Bronchial epithelial cell (primary cell): ENCODE measurements at regions not wholly inside any gene's neighbourhood (a gene's known extent, or its start where the extent isn't known, plus 50 kb on each side); places are given as distances from the start of the nearest gene placed in this dataset.
A peak's percentile ranks its signal among the peaks of the same experiment; 100 is the strongest.

Source experiments
- DNase-seq: peaks from one replicate; pipeline ENCODE4 v3.0.0-alpha.2; 2010; ENCODE audit warnings: low read depth
- FAIRE-seq: peaks from 2 replicates; lab custom pipeline; 2011; peaks lifted over from hg19 to GRCh38; lab: Jason Lieb, UNC
- H3K27me3 ChIP-seq: 2 replicates; pipeline ENCODE4 v1.5.1; 2011; ENCODE audit warnings: low read length; ENCODE audit not compliant: control insufficient read depth, insufficient read depth
- H3K36me3 ChIP-seq: 2 replicates; pipeline ENCODE4 v1.5.1; 2011; ENCODE audit warnings: low read length; ENCODE audit not compliant: control insufficient read depth, insufficient read depth
- H3K4me3 ChIP-seq: 2 replicates; pipeline ENCODE4 v1.5.1; 2011; ENCODE audit warnings: mild to moderate bottlenecking, low read depth, low read length, control low read depth
- TF ChIP-seq, protein P1 (sequence below): IDR thresholded peaks from 2 replicates; pipeline ENCODE4 v1.5.1; 2011; ENCODE audit warnings: mild to moderate bottlenecking, moderate library complexity, low read length, control low read depth, inconsistent platforms; ENCODE audit not compliant: insufficient read depth, severe bottlenecking

DNA sequence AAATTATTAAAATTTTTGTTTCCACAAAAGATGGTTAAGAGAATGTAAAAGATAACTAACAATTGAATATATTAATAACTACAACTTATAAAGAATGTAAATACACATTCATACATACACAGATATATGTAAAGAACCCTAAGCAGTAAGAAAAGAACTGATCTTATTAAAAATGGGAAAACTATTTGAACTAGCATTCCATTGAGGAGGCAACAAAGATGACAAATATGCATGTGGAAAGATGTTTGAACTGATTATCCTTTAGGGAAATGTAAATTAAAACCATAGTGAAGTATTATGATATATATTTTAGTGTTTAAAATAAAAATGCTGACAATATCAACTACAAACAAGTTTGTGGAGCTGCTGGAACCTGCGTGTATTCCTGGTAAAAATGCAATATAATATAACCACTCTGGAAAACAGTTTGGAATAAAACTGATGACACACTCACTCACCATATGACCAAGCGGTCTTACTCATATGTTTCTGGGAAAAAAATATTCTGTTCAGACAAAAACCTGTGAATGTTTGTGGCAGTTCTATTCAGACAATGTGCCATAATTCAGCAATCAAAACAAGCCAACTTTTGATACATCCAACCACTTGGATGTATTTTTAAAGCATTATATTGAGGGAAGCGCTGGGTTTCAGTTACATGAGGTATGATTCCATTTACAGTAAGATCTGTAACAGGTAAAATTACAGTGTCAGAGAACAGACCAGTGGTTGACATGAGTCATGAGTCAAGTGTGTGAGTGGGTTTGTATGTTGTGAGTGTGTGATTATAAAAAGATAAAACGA, 694.4 kb upstream of the SLITRK5 start:
- Histone ChIP-seq H3K4me3 (no peak overlapping the region), H3K27me3 (no peaks in the 10 kb centered on the region), H3K36me3 (no peaks in the 10 kb centered on the region)
- TF ChIP-seq, protein P1, sequence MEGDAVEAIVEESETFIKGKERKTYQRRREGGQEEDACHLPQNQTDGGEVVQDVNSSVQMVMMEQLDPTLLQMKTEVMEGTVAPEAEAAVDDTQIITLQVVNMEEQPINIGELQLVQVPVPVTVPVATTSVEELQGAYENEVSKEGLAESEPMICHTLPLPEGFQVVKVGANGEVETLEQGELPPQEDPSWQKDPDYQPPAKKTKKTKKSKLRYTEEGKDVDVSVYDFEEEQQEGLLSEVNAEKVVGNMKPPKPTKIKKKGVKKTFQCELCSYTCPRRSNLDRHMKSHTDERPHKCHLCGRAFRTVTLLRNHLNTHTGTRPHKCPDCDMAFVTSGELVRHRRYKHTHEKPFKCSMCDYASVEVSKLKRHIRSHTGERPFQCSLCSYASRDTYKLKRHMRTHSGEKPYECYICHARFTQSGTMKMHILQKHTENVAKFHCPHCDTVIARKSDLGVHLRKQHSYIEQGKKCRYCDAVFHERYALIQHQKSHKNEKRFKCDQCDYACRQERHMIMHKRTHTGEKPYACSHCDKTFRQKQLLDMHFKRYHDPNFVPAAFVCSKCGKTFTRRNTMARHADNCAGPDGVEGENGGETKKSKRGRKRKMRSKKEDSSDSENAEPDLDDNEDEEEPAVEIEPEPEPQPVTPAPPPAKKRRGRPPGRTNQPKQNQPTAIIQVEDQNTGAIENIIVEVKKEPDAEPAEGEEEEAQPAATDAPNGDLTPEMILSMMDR = no peak
- FAIRE-seq = no peak
- peak; percentile 12 for DNase-seq

DNA sequence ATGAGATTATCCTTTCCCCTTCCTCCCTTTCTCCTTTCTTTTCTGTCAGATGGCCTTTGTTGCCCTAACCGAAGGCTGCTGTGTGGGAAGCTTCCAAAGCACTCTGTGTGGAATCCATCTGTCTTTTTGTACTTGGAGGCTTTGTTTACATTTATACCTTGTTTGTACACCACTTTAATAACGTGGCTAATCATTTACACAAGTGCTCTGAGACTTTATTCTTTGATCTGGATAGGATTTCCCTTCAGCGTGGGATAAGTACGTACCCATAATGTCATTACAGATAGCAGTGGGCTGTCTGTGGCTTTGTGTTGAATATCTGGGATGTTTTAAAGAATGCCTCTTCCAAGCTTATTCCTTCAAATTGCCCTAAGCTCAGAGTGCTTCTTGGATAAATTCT, 684.7 kb upstream of the SLITRK5 start:
- TF ChIP-seq, protein P1 = no peak
- no peaks in the 10 kb centered on the region for H3K27me3 ChIP-seq
- no peaks in the 10 kb centered on the region for H3K36me3 ChIP-seq
- FAIRE-seq (no peak), DNase-seq (no peak)
- no peak overlapping the region for H3K4me3 ChIP-seq

DNA sequence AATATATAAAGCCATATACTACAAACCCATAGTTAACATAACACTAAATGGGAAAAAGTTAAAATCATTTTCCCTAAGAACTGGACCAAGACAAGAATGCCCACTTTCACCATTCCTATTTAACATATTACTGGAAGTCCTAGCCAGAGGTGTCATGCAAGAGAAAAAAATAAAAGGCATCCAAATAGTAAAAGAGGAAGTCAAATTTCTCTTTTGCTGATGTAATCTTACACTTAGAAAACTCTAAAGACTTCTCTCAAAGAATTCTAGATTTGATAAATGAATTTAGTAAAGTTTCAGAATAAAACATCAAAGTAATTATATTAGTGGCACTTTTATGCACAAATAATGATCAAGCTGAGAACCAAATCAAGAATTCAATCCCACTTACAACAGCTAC, 678.9 kb upstream of the SLITRK5 start:
- Histone ChIP-seq H3K4me3 (no peak overlapping the region), H3K36me3 (no peaks in the 10 kb centered on the region), H3K27me3 (no peaks in the 10 kb centered on the region)
- TF ChIP-seq, protein P1 = no peak
- FAIRE-seq = no peak
- DNase-seq = no peak

DNA sequence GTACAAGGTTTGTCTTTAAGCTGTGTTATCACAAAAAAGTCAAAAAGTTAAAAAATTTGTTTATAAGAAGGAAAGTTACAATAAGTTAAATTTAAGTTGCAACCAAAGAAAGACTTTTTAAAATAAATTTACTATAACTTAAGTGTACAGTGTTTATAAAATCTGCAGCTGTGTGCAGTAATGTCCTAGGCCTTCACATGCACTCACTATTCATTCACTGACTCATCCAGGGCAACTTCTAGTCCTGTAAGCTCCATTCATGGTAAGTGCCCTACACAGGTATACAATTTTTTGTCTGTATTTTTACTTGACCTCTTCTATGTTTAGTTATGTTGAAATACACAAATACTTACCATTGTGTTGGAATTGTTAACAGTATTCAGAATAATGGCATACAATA, 667.9 kb upstream of the SLITRK5 start:
- H3K27me3 ChIP-seq = no peaks in the 10 kb centered on the region
- DNase-seq (peak; percentile 4), FAIRE-seq (no peak)
- TF ChIP-seq, protein P1 = no peak
- no peaks in the 10 kb centered on the region for H3K36me3 ChIP-seq
- H3K4me3 ChIP-seq = no peak overlapping the region

DNA sequence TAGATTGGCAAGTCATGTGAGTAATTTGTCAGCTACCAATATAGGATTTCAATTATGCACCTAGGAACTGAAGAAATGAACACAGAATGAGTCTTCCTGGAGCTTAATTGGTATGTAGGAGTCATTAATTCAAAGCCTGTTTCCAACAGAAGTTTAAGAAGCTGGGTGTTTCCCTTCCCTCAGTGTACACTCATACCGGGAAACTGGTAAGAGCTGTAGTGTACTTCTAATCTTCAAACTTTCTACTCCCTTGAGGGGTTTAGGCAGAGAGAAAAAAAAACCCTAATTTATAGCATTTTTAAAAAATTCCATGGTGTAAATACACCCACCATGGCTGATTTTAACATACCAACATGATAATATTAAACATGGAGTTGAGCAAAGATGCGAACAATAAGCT, 665.7 kb upstream of the SLITRK5 start:
- DNase-seq (no peak), FAIRE-seq (no peak)
- TF ChIP-seq, protein P1 = no peak
- Histone ChIP-seq H3K4me3 (no peak overlapping the region), H3K27me3 (no peaks in the 10 kb centered on the region), H3K36me3 (no peaks in the 10 kb centered on the region)

DNA sequence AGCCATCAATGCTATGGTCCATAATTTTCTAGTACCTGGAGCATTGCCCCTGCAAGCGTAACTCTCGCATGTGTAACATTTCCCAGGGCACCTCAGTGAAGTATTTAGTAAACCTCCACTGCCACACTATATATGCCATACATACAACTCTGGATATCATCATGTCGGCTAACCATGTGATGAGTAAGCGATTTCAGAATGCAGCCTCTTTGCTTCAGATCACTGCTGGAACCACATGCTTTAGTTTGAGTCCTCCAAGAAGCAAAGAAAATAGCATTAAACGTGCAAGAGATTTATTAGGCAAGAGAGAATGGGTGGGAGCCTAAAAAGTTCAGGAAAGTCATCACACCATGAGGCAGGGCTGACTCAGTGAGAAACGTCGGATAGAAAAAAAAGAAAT, 635.6 kb upstream of the SLITRK5 start:
- Histone ChIP-seq H3K36me3 (no peaks in the 10 kb centered on the region), H3K4me3 (no peak overlapping the region), H3K27me3 (no peaks in the 10 kb centered on the region)
- no peak for DNase-seq
- TF ChIP-seq, protein P1 = no peak
- no peak for FAIRE-seq
